PFSK-1 (cell line): ENCODE measurements at regions not wholly inside any gene's neighbourhood (a gene's known extent, or its start where the extent isn't known, plus 50 kb on each side); places are given as distances from the start of the nearest gene placed in this dataset.

Source experiments
- FOXP2 ChIP-seq: optimal IDR thresholded peaks from 2 replicates; pipeline ENCODE3; 2011; ENCODE audit warnings: borderline replicate concordance, control low read depth, inconsistent platforms; ENCODE audit not compliant: insufficient read depth; ENCODE audit errors: extremely low read length, extremely low read depth
- POLR2AphosphoS5 ChIP-seq: IDR thresholded peaks from 2 replicates; pipeline ENCODE4 v1.6.1; 2012; ENCODE audit warnings: low read depth, mild to moderate bottlenecking, control low read depth, low read length, moderate library complexity
- REST ChIP-seq, 2 experiments: IDR thresholded peaks; 2 replicates each; pipeline versions ENCODE4 v1.6.1 to v1.8.0; 2011 to 2012; ENCODE audit warnings: low read depth in 2 of 2, low read length in 2 of 2, control low read depth in 1 of 2, inconsistent platforms in 1 of 2, mild to moderate bottlenecking in 1 of 2, moderate library complexity in 1 of 2; ENCODE audit not compliant: insufficient read depth in 1 of 2
- SIN3A ChIP-seq: IDR thresholded peaks from 2 replicates; pipeline ENCODE4 v1.6.1; 2012; ENCODE audit warnings: mild to moderate bottlenecking, low read length, moderate library complexity, borderline replicate concordance; ENCODE audit not compliant: insufficient read depth
- TAF1 ChIP-seq: IDR thresholded peaks from 2 replicates; pipeline ENCODE4 v1.6.1; 2012; ENCODE audit warnings: low read length, control low read depth, borderline replicate concordance; ENCODE audit not compliant: insufficient read depth

- TF ChIP-seq FOXP2 (no peak), REST (IDR thresholded peaks at IDR 0.05; ENCODE audit: insufficient read depth in 1 of 2, low read depth in 2 of 2, low read length in 2 of 2) (no peak), TAF1 (no peak), SIN3A (no peak), POLR2AphosphoS5 (no peak)
Observed at GRCh38 chr6:101086473-101086872, 205.3 kb upstream of the ASCC3 start.

- TF ChIP-seq REST (IDR thresholded peaks at IDR 0.05; ENCODE audit: insufficient read depth in 1 of 2, low read depth in 2 of 2, low read length in 2 of 2) (no peak), FOXP2 (no peak), TAF1 (no peak), POLR2AphosphoS5 (no peak), SIN3A (no peak)
Observed at GRCh38 chr6:101088594-101088993, 207.5 kb upstream of the ASCC3 start.

GRCh38 chr6:101089640-101090039 is 208.5 kb upstream of the ASCC3 start:
- TF ChIP-seq POLR2AphosphoS5 (no peak), FOXP2 (no peak), REST (IDR thresholded peaks at IDR 0.05; ENCODE audit: insufficient read depth in 1 of 2, low read depth in 2 of 2, low read length in 2 of 2) (no peak), SIN3A (no peak), TAF1 (no peak)

- no peak for TF ChIP-seq SIN3A
- TF ChIP-seq REST (IDR thresholded peaks at IDR 0.05; ENCODE audit: insufficient read depth in 1 of 2, low read depth in 2 of 2, low read length in 2 of 2) = no peak
- TF ChIP-seq TAF1 = no peak
- no peak for TF ChIP-seq FOXP2
Observed at GRCh38 chr6:101090281-101090680, 209.2 kb upstream of the ASCC3 start.

GRCh38 chr6:101102702-101103101 is 221.6 kb upstream of the ASCC3 start:
- TF ChIP-seq POLR2AphosphoS5 (no peak), REST (IDR thresholded peaks at IDR 0.05; ENCODE audit: insufficient read depth in 1 of 2, low read depth in 2 of 2, low read length in 2 of 2) (no peak), FOXP2 (no peak)
